GM19463 (cell line): ENCODE measurements at regions not wholly inside any gene's neighbourhood (a gene's known extent, or its start where the extent isn't known, plus 50 kb on each side); places are given as distances from the start of the nearest gene placed in this dataset.

Source experiments
- ATAC-seq: cut with Tn5 transposase; IDR thresholded peaks from one replicate; pipeline ENCODE4 v1.9.1; 2021; ENCODE audit warnings: mild to moderate bottlenecking, moderate library complexity; ENCODE audit not compliant: unreplicated experiment

DNA sequence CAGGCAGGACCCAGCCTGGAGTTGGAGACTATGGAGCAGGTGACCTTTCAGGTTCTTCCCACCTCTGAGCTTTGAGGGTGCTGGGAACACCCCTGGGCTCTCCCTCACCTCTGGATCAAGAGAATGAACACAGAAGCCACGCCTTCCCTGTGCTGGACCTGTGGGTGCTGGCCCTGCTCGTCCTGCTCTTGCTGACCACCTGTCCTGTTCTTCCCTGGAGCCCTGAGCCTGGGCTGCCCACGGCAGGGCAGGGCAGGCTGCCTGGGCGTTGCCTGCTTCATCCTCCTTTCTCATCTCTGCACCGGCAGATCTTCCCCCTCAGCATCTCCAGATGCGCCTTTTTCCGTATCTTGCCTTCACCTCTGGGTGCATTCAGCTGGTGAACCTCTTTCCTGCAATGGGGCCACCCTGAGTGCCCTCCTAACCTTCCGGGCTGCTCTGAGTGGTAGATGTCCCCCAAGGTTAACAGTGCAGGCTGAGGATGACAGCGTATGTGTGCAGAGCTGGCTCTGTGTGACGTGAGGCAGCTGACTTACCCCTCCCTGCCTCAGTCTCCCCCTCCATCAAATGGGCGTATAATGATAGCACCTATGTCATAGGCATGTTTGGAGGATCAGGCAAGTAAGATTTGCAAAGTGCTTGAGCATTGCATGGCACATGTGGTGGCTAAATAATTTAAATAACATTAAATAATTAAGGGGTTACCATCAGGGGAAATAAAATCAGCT is 225.8 kb upstream of the CIBAR2 start:
- no peak for ATAC-seq

DNA sequence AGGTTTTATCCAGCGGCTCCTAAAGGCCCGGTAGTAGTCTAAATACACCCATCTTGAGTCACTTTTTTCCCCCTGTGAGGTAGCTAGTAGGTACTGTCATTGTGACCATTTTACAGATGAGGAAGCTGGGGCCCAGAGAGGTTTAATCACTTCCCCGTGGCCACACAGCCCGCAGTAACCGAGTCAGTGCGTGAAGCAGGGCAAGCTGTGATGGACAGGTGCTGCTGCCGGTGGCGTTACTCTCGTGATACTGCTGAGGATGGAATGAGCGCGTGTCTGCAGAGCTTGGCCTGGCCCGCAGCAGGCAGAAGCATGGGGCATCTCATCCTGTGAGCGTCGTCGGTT is 226.3 kb upstream of the CIBAR2 start:
- no peak for ATAC-seq

GRCh38 chr16:85338989-85339685 is 226.9 kb upstream of the CIBAR2 start:
- no peak for ATAC-seq

- no peak for ATAC-seq
Observed at GRCh38 chr16:85341972-85342695, 229.9 kb upstream of the CIBAR2 start.

DNA sequence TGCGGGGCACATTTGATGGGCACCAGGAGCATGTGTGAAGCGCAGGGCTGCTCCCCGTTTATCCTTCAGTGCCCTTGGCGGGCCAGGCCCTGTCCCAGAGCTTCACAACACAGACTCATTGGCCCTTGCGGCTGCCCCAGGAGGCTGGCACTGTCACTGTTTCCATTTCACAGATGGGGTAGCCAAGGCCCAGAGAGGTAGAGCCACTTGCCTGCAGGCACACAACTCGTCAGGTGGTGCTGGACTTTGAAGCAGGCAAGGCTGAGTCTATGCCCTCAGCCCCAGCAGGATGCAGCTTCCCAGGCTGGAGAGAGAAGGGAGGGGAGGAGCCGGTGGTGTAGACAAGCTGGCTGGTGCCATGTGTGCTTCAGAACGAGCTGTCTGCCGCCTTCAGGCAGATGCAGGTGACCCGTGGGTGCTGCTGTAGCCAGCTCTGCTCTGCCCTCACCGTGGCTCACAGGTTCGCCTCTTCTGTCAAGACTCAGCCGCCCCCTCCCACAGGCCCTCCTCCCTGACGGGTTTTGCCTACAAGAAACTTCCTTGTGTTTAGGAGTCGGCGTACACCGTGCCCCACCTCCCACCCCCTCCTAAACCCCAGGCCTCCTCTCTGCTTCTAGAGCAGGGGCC is 232.3 kb upstream of the CIBAR2 start:
- ATAC-seq, result no peak

DNA sequence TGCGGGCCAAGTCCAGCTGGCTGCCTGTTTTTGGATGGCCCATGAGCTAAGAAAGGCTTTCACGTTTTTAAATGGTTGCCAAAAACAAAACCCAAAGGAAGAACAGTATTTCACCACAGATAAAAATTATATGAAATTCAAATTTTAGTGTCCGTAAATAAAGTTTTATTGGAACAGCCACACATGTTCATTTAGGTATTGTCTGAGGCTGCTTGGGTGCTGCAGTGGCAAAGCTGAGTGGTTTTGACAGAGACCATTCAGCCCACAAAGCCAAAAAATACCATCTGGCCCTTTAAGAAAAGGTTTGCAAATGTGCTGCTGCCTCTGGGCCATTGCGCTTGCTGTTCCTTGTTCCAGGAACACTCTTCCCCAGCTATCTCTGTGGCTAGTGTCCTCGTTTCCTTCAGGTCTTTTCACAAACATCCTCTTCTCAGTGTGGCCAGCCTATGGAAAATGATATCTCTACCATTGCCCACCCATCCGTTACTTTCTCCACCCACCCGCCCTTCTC is 232.9 kb upstream of the CIBAR2 start:
- ATAC-seq, result no peak

GRCh38 chr16:85346404-85347212 is 234.3 kb upstream of the CIBAR2 start:
- ATAC-seq, result no peak

DNA sequence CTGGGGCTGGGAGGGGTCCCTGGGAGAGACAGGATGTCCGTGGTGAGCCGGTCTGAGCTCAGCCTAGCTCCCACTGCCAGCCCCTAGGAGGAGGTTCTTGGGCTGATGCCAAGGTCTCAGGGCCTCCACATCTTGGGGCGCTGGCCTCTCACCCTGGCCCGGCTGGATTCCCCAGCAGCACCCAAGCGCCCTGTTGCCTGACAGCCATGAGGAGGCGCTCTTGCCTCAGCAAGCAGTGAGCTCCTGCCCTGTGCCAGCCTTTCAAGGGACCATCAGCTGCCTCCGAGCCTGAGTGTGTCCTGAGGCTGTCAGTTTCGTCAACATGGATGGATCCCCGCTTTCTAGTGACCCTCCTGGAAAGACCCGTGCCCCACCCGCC is 234.9 kb upstream of the CIBAR2 start:
- ATAC-seq, result no peak

- no peak for ATAC-seq
Observed at GRCh38 chr16:85348065-85348840, 236.0 kb upstream of the CIBAR2 start.

GRCh38 chr16:85348911-85349334 is 236.7 kb upstream of the CIBAR2 start:
- ATAC-seq, result no peak

GRCh38 chr16:85349365-85350145 is 237.3 kb upstream of the CIBAR2 start:
- ATAC-seq, result no peak

DNA sequence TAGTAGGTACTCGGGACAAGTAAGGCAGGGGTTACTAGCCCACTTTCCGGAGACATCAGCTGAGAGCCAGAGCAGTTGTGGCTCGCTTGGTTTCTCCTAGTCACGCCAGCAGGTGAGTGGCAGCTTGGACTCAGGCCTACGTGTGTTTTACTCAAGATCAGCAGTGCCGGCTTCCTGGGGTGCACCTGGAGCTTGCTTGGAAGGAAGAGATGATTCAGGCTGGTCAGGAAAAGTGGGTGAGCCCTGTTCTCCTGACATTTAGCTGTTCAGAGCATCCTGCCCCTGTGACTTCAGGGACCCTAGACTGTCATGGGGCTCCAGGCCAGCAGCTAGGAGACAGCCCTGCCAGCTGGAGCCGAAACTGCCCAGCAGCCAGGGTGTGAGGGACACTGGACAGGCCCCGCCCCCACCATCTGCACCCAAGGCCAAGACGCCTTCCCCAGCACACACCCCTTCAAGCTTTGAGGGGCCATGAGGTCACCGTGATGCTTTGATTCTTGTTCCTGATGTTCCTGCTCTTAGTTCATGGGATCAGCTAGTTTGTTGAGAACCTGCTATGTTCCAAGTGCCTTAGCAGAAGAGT is 238.0 kb upstream of the CIBAR2 start:
- no peak for ATAC-seq

DNA sequence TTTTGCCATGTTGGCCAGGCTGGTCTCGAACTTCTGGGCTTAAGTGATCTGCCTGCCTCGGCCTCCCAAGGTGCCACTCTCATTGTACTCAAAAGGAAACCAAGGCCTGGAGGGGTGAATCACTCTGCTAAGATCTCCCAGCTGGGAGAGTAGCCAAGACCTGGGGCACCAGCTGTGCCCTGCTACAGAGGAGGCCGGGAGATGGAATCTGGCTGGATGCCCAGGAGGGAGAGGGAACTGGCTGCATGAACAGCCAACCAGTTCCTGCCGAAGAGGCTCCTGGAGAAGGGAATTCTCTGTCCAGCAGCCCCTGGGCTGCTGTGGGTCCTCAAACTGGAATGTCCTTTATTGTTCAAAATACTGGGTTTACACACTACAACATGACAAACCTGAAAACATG is 238.7 kb upstream of the CIBAR2 start:
- ATAC-seq, result no peak

DNA sequence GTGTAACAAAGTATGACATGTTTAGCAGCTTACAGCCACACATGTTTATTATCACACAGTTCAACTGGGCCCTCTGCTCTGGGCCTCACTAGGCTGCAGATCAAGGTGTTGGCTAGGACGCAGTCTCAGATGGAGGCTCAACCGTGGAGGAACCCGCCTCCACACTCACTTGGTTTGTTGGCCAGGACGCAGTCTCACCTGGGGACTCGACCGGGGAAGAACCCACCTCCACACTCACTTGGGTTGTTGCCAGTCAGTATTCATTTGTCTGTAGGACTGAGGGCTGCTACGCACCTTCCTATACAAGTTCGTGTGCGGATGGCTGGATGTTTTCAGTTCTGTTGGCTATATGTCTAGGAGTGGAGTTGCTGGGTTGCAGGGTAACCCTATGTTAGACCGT is 240.7 kb upstream of the CIBAR2 start:
- ATAC-seq, result no peak

DNA sequence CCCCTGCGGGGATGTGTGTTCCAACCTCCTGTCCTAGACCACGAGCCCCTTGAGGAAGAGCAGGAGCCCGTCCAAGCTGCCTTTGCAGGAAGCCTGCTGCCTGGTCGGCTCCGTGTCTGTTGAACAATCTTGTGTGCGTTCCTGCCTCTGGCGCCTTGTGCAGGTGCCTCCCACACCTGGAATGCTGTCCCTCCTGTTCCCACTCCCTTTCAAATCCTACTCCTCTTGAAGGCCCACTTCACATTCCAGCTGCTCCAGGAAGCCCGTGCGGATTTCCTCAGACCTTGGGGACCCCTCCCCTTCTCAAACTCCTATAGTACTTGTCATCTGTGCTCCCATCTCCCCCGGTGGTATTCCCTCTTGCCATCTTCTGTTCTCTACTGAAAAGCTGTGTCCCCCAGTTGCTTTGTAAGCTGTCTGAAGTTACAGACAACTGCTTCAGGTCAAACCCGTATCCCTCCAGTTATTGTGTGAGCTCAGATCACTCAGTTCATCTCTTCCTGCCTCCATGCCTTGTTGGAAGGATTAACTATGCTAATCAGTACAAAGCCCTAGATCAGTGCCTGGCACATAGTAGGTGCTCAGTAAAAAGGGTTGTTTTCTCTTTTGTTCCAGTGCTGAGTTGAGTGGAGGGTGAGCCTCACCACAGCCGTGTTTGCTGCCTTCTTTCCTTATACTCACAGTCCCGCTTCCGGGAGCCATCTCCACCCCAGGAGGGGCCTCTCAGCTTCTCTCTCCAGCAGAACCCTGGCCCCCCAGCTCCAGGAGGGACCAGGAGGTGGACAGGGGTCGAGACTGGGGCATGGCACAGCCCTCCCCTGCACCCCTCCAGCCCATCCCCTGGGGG is 241.8 kb upstream of the CIBAR2 start:
- ATAC-seq, result no peak

GRCh38 chr16:85354686-85355514 is 242.6 kb upstream of the CIBAR2 start:
- no peak for ATAC-seq

GRCh38 chr16:85355515-85355837 is 243.2 kb upstream of the CIBAR2 start:
- ATAC-seq, result no peak
